Endothelial cell of umbilical vein (primary cell): ENCODE measurements at regions not wholly inside any gene's neighbourhood (a gene's known extent, or its start where the extent isn't known, plus 50 kb on each side); places are given as distances from the start of the nearest gene placed in this dataset.

Experiments
- BruUV-seq: library from RNA; stranded (reverse); fragments of 400-500 nt; replicated peaks from 2 replicates; lab custom pipeline; 2021; lab: Mats Ljungman, UMichigan
- CTCF ChIA-PET: fragments of 300-600, 350-600 bp; sonication (Branson Sonifier 250); formaldehyde crosslinking; loops from one replicate; lab custom pipeline; 2021; ENCODE audit warnings: antibody characterized with exemption, inconsistent platforms; lab: Charles Lee
- POLR2A ChIA-PET: fragments of 300-600, 350-600 bp; sonication (Branson Sonifier 250); formaldehyde crosslinking; loops from one replicate; lab custom pipeline; 2021; ENCODE audit warnings: antibody characterized with exemption, inconsistent platforms; lab: Charles Lee
- DNase-seq: peaks from one replicate; pipeline ENCODE4 v3.0.0-alpha.2; 2011; ENCODE audit warnings: low read depth, low spot score
- FAIRE-seq: peaks from 2 replicates; lab custom pipeline; 2011; peaks lifted over from hg19 to GRCh38; lab: Jason Lieb, UNC
- H2AFZ ChIP-seq: 2 replicates; pipeline ENCODE4 v1.6.0; 2012; ENCODE audit warnings: low read depth, low read length, control low read depth, inconsistent platforms
- H3K27ac ChIP-seq: 2 replicates; pipeline ENCODE4 v1.5.1; 2011; ENCODE audit warnings: low read depth, mild to moderate bottlenecking, control low read depth, low read length, moderate library complexity; ENCODE audit not compliant: insufficient read depth
- H3K27me3 ChIP-seq, 2 experiments: 2 replicates each; pipeline versions ENCODE4 v1.6.0 to v1.6.1; 2011; ENCODE audit warnings: low read length in 2 of 2, mixed read lengths in 1 of 2; ENCODE audit not compliant: control insufficient read depth in 2 of 2, insufficient read depth in 2 of 2
- H3K36me3 ChIP-seq, 2 experiments: 2 replicates in 1 of 2; 3 replicates in 1 of 2; pipeline ENCODE4 v1.5.1; 2011; ENCODE audit warnings: low read length in 2 of 2, mild to moderate bottlenecking in 1 of 2, moderate library complexity in 1 of 2; ENCODE audit not compliant: control insufficient read depth in 2 of 2, insufficient read depth in 2 of 2; ENCODE audit errors: extremely low read depth in 1 of 2
- H3K4me1 ChIP-seq: 3 replicates; pipeline ENCODE4 v1.5.1; 2011; ENCODE audit warnings: mild to moderate bottlenecking, low read length; ENCODE audit not compliant: control insufficient read depth, insufficient read depth; ENCODE audit errors: extremely low read depth
- H3K4me2 ChIP-seq: 2 replicates; pipeline ENCODE4 v1.6.1; 2011; ENCODE audit warnings: low read length, control low read depth, mixed read lengths; ENCODE audit not compliant: insufficient read depth
- H3K4me3 ChIP-seq, 3 experiments: fragments of 200-600 bp in 1 of 3; sonication (generic), shearing (Covaris generic) in 1 of 3; replicated peaks in 1 of 3; 2 replicates each; pipeline ENCODE4 v1.5.1; 2011 to 2016; ENCODE audit warnings: control low read depth in 3 of 3, low read length in 3 of 3, mild to moderate bottlenecking in 2 of 3, inconsistent platforms in 1 of 3, low read depth in 1 of 3, moderate library complexity in 1 of 3; ENCODE audit not compliant: insufficient read depth in 1 of 3
- H3K79me2 ChIP-seq: 2 replicates; pipeline ENCODE4 v1.6.0; 2012; ENCODE audit warnings: low read length, inconsistent platforms; ENCODE audit not compliant: control insufficient read depth, insufficient read depth
- H3K9ac ChIP-seq: replicated peaks from 2 replicates; pipeline ENCODE3; 2011; ENCODE audit warnings: low read length, control low read depth; ENCODE audit not compliant: insufficient read depth; ENCODE audit errors: extremely low read depth
- H3K9me1 ChIP-seq: replicated peaks from 3 replicates; pipeline ENCODE4 v1.6.0; 2011; ENCODE audit warnings: mild to moderate bottlenecking, low read length; ENCODE audit not compliant: control insufficient read depth, insufficient read depth; ENCODE audit errors: extremely low read depth
- H3K9me3 ChIP-seq: replicated peaks from 2 replicates; pipeline ENCODE4 v1.5.1; 2012; ENCODE audit warnings: low read length, inconsistent platforms; ENCODE audit not compliant: control insufficient read depth, insufficient read depth
- H4K20me1 ChIP-seq: replicated peaks from 2 replicates; pipeline ENCODE3; 2011; ENCODE audit warnings: mild to moderate bottlenecking, low read length; ENCODE audit not compliant: control insufficient read depth, insufficient read depth; ENCODE audit errors: extremely low read depth
- EZH2 ChIP-seq: IDR thresholded peaks from 2 replicates; pipeline ENCODE4 v1.6.1; 2012; ENCODE audit warnings: borderline replicate concordance, low read depth, mild to moderate bottlenecking, moderate library complexity, low read length, inconsistent platforms; ENCODE audit not compliant: severe bottlenecking
- FOS ChIP-seq: IDR thresholded peaks from 2 replicates; pipeline ENCODE4 v1.6.1; 2011; ENCODE audit warnings: mild to moderate bottlenecking, low read length, moderate library complexity, borderline replicate concordance; ENCODE audit not compliant: insufficient read depth
- GATA2 ChIP-seq: IDR thresholded peaks from 2 replicates; pipeline ENCODE4 v1.7.0; 2011; ENCODE audit warnings: low read depth, mild to moderate bottlenecking, moderate library complexity, mixed read lengths, low read length; ENCODE audit not compliant: insufficient read length, insufficient read depth
- JUN ChIP-seq: IDR thresholded peaks from 2 replicates; pipeline ENCODE4 v1.6.1; 2011; ENCODE audit warnings: borderline replicate concordance, low read depth; ENCODE audit not compliant: insufficient read length, insufficient read depth
- MYC ChIP-seq: IDR thresholded peaks from one replicate; pipeline ENCODE4 v1.6.1; 2011; ENCODE audit warnings: mild to moderate bottlenecking, low read depth, low read length
- POLR2A ChIP-seq: IDR thresholded peaks from 2 replicates; pipeline ENCODE4 v1.6.1; 2012; ENCODE audit warnings: low read depth, mild to moderate bottlenecking, control low read depth, low read length
- POLR2AphosphoS5 ChIP-seq: IDR thresholded peaks from 2 replicates; pipeline ENCODE4 v1.6.1; 2012; ENCODE audit warnings: low read depth, mild to moderate bottlenecking, control low read depth, low read length, moderate library complexity; ENCODE audit not compliant: insufficient read depth
- dilution Hi-C: fragments of 300-500 bp; cut with MboI; formaldehyde crosslinking; loops from one replicate; pipeline ENCODE4 v1.15.0; 2019; ENCODE audit warnings: low sequenced_read_pairs; ENCODE audit not compliant: extremely low pct_ligation_motif_present
- intact Hi-C: fragments of 100-400 bp; cut with micrococcal nuclease; formaldehyde crosslinking; loops from one replicate; pipeline ENCODE4 v1.10.0; 2022
- TF ChIP-seq, protein P1 (sequence below), 2 donors: IDR thresholded peaks; 1 replicate in 1 of 2; 2 replicates in 1 of 2; pipeline ENCODE4 v1.5.1; 2011; ENCODE audit warnings: low read length in 2 of 2, mild to moderate bottlenecking in 2 of 2, moderate library complexity in 2 of 2, control low read depth in 1 of 2, inconsistent platforms in 1 of 2, low read depth in 1 of 2; ENCODE audit not compliant: insufficient read depth in 1 of 2; ENCODE audit errors: extremely low read depth in 1 of 2
- TF ChIP-seq, protein P2 (sequence below): IDR thresholded peaks from 2 replicates; pipeline ENCODE4 v1.6.1; 2011; ENCODE audit not compliant: insufficient read depth, insufficient read length

DNA sequence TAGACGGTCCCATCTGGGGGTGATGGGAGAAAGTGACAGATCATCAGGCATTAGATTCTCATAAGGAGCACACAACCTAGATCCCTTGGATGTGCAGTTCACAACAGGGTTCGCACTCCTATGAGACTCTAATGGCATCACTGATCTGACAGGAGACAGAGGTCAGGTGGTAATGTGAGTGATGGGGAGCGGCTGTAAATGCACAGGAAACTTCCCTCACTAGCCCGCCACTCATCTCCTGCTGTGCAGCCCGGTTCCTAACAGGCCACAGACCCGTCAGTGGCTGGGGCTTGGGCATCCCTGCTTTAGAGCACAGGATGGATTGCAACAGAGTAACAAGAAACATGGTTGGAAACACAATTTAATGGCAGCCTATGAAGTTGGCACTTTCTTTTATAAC is 172.6 kb upstream of the VCX3A start:
- dilution Hi-C loops (no loop called here), intact Hi-C loops (no loop called here)
- Histone ChIP-seq H3K9me3 (no peaks in the 10 kb centered on the region), H3K36me3 (no peaks in the 10 kb centered on the region), H3K4me2 (no peak overlapping the region), H3K27ac (no peak overlapping the region), H3K9me1 (no peaks in the 10 kb centered on the region), H3K9ac (no peak overlapping the region), H2AFZ (no peak overlapping the region), H3K4me3 (no peak overlapping the region), H3K79me2 (no peaks in the 10 kb centered on the region), H4K20me1 (no peaks in the 10 kb centered on the region), H3K27me3 (no peaks in the 10 kb centered on the region), H3K4me1 (no peaks in the 10 kb centered on the region)
- ChIA-PET POLR2A (no interaction called here), CTCF (no interaction called here)
- FAIRE-seq = no peak
- BruUV-seq = no TSS peak
- TF ChIP-seq GATA2 (no peak), POLR2A (no peak), POLR2AphosphoS5 (no peak)
- no peak for DNase-seq

DNA sequence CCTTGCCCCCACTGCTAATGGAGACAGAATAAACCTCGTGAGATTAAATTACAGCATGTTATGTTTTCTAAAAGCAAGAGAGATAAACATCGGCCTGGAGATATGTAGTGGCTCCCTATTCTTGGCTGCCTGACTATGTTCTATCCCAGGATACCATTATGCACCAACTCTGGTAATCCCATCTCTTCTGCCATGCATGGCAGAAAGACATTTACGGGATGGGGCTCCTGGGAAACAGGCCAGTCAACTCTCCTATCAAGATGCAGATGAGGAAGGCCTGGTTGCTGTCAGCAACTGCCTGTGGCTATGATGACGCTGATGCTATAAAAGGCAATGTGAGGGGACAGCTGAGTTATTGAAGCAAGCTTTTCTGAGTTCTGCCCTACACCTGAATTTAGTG is 166.2 kb upstream of the VCX3A start:
- DNase-seq (no peak), FAIRE-seq (no peak)
- Histone ChIP-seq H3K79me2 (no peaks in the 10 kb centered on the region), H3K4me1 (no peaks in the 10 kb centered on the region), H3K36me3 (no peaks in the 10 kb centered on the region), H3K9me1 (no peaks in the 10 kb centered on the region), H3K4me2 (no peak overlapping the region), H3K9ac (no peak overlapping the region), H3K27ac (no peak overlapping the region), H3K4me3 (no peak overlapping the region), H2AFZ (no peak overlapping the region), H3K27me3 (no peaks in the 10 kb centered on the region), H3K9me3 (no peaks in the 10 kb centered on the region), H4K20me1 (no peaks in the 10 kb centered on the region)
- POLR2A ChIA-PET = no interaction called here
- CTCF ChIA-PET = no interaction called here
- no TSS peak for BruUV-seq
- intact Hi-C loops = no loop called here
- TF ChIP-seq MYC (no peak), FOS (no peak), EZH2 (no peak), JUN (no peak), GATA2 (no peak)
- TF ChIP-seq, protein P1, sequence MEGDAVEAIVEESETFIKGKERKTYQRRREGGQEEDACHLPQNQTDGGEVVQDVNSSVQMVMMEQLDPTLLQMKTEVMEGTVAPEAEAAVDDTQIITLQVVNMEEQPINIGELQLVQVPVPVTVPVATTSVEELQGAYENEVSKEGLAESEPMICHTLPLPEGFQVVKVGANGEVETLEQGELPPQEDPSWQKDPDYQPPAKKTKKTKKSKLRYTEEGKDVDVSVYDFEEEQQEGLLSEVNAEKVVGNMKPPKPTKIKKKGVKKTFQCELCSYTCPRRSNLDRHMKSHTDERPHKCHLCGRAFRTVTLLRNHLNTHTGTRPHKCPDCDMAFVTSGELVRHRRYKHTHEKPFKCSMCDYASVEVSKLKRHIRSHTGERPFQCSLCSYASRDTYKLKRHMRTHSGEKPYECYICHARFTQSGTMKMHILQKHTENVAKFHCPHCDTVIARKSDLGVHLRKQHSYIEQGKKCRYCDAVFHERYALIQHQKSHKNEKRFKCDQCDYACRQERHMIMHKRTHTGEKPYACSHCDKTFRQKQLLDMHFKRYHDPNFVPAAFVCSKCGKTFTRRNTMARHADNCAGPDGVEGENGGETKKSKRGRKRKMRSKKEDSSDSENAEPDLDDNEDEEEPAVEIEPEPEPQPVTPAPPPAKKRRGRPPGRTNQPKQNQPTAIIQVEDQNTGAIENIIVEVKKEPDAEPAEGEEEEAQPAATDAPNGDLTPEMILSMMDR (IDR thresholded peaks at IDR 0.05; ENCODE audit: extremely low read depth in 1 of 2, insufficient read depth in 1 of 2, low read depth in 1 of 2, low read length in 2 of 2) = no peak
- TF ChIP-seq, protein P2, sequence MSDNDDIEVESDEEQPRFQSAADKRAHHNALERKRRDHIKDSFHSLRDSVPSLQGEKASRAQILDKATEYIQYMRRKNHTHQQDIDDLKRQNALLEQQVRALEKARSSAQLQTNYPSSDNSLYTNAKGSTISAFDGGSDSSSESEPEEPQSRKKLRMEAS = no peak
- dilution Hi-C loops = no loop called here
